NT2/D1 (cell line): ENCODE measurements at regions not wholly inside any gene's neighbourhood (a gene's known extent, or its start where the extent isn't known, plus 50 kb on each side); places are given as distances from the start of the nearest gene placed in this dataset.

ENCODE experiments used
- SUZ12 ChIP-seq: IDR thresholded peaks from 2 replicates; pipeline ENCODE4 v1.6.1; 2011; ENCODE audit not compliant: insufficient read length, insufficient read depth; ENCODE audit errors: extremely low read depth
- YY1 ChIP-seq: IDR thresholded peaks from 2 replicates; pipeline ENCODE4 v1.6.1; 2011; ENCODE audit not compliant: insufficient read length, insufficient read depth
- ZNF274 ChIP-seq: IDR thresholded peaks from 2 replicates; pipeline ENCODE4 v1.6.1; 2011; ENCODE audit warnings: mild to moderate bottlenecking, low read depth, low read length

GRCh38 chr10:71009126-71009525, 120.8 kb upstream of the PCBD1 start:
- TF ChIP-seq ZNF274 (no peak), YY1 (no peak), SUZ12 (no peak)
